ENCODE measurements at regions not wholly inside any gene's neighbourhood (a gene's known extent, or its start where the extent isn't known, plus 50 kb on each side); places are given as distances from the start of the nearest gene placed in this dataset.

- H3K4me3 ChIP-seq (ENCODE audit: low read depth, low read length): no peak overlapping the region
- no peak for TF ChIP-seq CTCF (IDR thresholded peaks at IDR 0.05; ENCODE audit: insufficient read depth, low read depth, low read length)
- no peak for DNase-seq (ENCODE audit: low read depth)
Measured at GRCh38 chr4:149166365-149166764, 649.3 kb downstream of the IQCM start.

DNA sequence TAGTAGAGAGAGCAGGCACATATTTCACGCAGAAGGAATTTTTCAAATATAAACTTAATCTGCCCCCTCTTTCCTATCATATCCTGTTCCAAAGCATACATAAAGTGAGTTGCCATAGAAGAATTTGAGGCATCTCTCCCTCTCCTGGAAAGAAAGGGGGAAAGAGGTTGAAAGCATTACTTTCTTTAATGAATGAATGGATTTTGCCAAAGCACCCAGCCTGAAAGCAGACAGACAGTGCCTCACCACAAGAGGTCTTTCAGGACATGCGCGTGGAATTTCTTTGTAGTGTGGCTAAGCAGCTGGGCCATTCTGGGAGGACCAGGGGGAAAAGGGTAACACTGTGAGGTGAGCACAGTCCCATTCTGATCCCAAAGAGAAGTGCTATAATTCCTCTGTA is 651.4 kb downstream of the IQCM start:
- no peak for TF ChIP-seq CTCF (IDR thresholded peaks at IDR 0.05; ENCODE audit: insufficient read depth, low read depth, low read length)
- DNase-seq (ENCODE audit: low read depth): peak; percentile 24

GRCh38 chr4:149161247-149161646 is 654.4 kb downstream of the IQCM start:
- no peak overlapping the region for H3K4me3 ChIP-seq (ENCODE audit: low read depth, low read length)
- no peak for TF ChIP-seq CTCF (IDR thresholded peaks at IDR 0.05; ENCODE audit: insufficient read depth, low read depth, low read length)
- no peak for DNase-seq (ENCODE audit: low read depth)

More for the DNA sequence above, 651.4 kb downstream of the IQCM start:
- no peak overlapping the region for H3K4me3 ChIP-seq (ENCODE audit: low read depth, low read length)

GRCh38 chr4:149160370-149160769 is 655.3 kb downstream of the IQCM start:
- DNase-seq (ENCODE audit: low read depth): no peak
- no peak overlapping the region for H3K4me3 ChIP-seq (ENCODE audit: low read depth, low read length)
- no peak for TF ChIP-seq CTCF (IDR thresholded peaks at IDR 0.05; ENCODE audit: insufficient read depth, low read depth, low read length)

DNA sequence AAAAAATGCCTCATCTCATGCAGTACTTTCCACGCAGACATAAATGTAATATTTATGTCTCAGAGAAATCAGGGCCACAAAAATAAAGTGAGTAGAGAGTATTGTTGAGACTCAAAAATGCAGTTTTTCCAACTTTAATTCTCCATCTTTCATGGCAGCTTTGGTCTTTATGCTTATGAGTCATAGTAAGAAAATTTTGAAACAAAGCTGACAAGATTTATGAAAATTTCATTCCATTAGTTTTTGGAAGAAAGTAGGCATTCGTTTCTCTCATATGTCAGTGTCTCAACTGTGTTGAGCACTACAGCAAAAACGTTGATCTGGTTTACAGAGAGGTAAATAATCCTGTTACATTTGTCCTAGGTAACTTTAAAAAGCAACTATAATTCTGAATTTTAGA is 656.8 kb downstream of the IQCM start:
- no peak overlapping the region for H3K4me3 ChIP-seq (ENCODE audit: low read depth, low read length)
- DNase-seq (ENCODE audit: low read depth): no peak
- no peak for TF ChIP-seq CTCF (IDR thresholded peaks at IDR 0.05; ENCODE audit: insufficient read depth, low read depth, low read length)

GRCh38 chr4:149145803-149146202 is 669.8 kb downstream of the IQCM start:
- peak; percentile 53 for DNase-seq (ENCODE audit: low read depth)
- TF ChIP-seq CTCF (IDR thresholded peaks at IDR 0.05; ENCODE audit: insufficient read depth, low read depth, low read length): no peak
- no peak overlapping the region for H3K4me3 ChIP-seq (ENCODE audit: low read depth, low read length)

DNA sequence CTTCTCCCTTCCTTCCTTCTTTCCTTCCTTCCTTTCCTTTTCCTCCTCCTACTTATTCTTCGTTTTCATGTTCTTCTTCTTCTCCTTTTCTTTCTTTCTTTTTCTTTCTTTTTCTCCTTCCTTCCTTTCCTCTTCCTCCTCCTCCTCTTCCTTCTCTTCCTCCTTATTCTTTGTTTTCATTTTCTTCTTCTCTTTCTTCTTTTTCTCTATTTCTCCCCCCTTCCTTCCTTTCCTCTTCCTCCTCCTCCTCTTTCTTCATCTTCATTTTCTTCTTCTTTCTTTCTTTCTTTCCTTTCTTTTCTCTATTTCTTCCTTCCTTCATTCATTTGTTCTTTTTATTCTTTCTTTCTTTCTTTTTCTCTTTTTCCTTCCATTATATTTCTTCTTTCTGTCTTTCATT is 671.6 kb downstream of the IQCM start:
- TF ChIP-seq CTCF (IDR thresholded peaks at IDR 0.05; ENCODE audit: insufficient read depth, low read depth, low read length): no peak
- no peak for DNase-seq (ENCODE audit: low read depth)
- no peak overlapping the region for H3K4me3 ChIP-seq (ENCODE audit: low read depth, low read length)
